GM10266 (cell line): ENCODE measurements at regions not wholly inside any gene's neighbourhood (a gene's known extent, or its start where the extent isn't known, plus 50 kb on each side); places are given as distances from the start of the nearest gene placed in this dataset.
"Not testable (repeated sequence)": the region's sequence is repeated elsewhere in the genome, so short reads cannot be mapped to it uniquely, and the experiment has no call there.

Experiments
- DNase-seq: peaks from one replicate; pipeline ENCODE4 v3.0.0; 2012; ENCODE audit errors: extremely low spot score
- CTCF ChIP-seq: IDR thresholded peaks from 2 replicates; pipeline ENCODE4 v1.5.1; 2012; ENCODE audit warnings: mild to moderate bottlenecking, low read depth; ENCODE audit not compliant: control insufficient read depth, insufficient read depth; ENCODE audit errors: missing control alignments

- no peak for DNase-seq
- TF ChIP-seq CTCF: no peak
Measured at GRCh38 chr3:71928212-71928611, 143.3 kb upstream of the PROK2 start.

- no peak for DNase-seq
- no peak for TF ChIP-seq CTCF
Measured at GRCh38 chr3:71927505-71928066, 142.6 kb upstream of the PROK2 start.

GRCh38 chr3:71926616-71927015 lies 141.7 kb upstream of the PROK2 start:
- no peak for DNase-seq
- TF ChIP-seq CTCF: no peak

- DNase-seq: peak; percentile 52
- TF ChIP-seq CTCF: peak; percentile 44
Measured at GRCh38 chr3:71926262-71926600, 141.3 kb upstream of the PROK2 start.

- not testable (repeated sequence) for DNase-seq
Measured at GRCh38 chr3:71925511-71926261, 140.7 kb upstream of the PROK2 start.

GRCh38 chr3:71924721-71925120 lies 139.8 kb upstream of the PROK2 start:
- TF ChIP-seq CTCF: no peak
- no peak for DNase-seq

- DNase-seq: no peak
- no peak for TF ChIP-seq CTCF
Measured at GRCh38 chr3:71921036-71921435, 136.1 kb upstream of the PROK2 start.
